ENCODE measurements at regions not wholly inside any gene's neighbourhood (a gene's known extent, or its start where the extent isn't known, plus 50 kb on each side); places are given as distances from the start of the nearest gene placed in this dataset.

GRCh38 chr16:87169509-87169995, 147.6 kb downstream of the C16orf95 start:
- Histone ChIP-seq H4K8ac (ENCODE audit: low read depth, low read length) (no peak overlapping the region), H3K23ac (ENCODE audit: low read length) (no peak overlapping the region), H3K4ac (ENCODE audit: low read depth, low read length) (no peak overlapping the region), H3K79me2 (ENCODE audit: control insufficient read depth, insufficient read depth, low read length) (no peaks in the 10 kb centered on the region), H3K9ac (ENCODE audit: low read length) (no peak overlapping the region), H3K4me2 (ENCODE audit: low read length) (no peak overlapping the region), H3K4me1 (ENCODE audit: control insufficient read depth, low read depth, low read length) (no peaks in the 10 kb centered on the region), H3K27me3 (ENCODE audit: insufficient read depth, low read length, poor library complexity) (no peaks in the 10 kb centered on the region), H2BK5ac (ENCODE audit: low read length) (no peak overlapping the region), H3K18ac (ENCODE audit: low read length) (no peak overlapping the region), H3K36me3 (ENCODE audit: control insufficient read depth, insufficient read depth, low read length) (no peaks in the 10 kb centered on the region), H2BK15ac (replicated peaks; ENCODE audit: low read depth) (no peak overlapping the region), H2AK5ac (ENCODE audit: low read length) (no peak overlapping the region), H4K5ac (ENCODE audit: low read length) (no peak overlapping the region), H3K27ac (ENCODE audit: low read depth, low read length) (no peak overlapping the region), H2BK120ac (ENCODE audit: low read depth, low read length) (no peak overlapping the region), H3K79me1 (ENCODE audit: low read length) (no peaks in the 10 kb centered on the region), H3K56ac (ENCODE audit: low read length) (no peak overlapping the region), H3K4me3 (ENCODE audit: low read length) (no peak overlapping the region)
- WGBS (ENCODE audit: extremely low coverage, insufficient coverage, low lambda C conversion rate) = no CpG with 5 or more reads among the region's 14 CpGs
- DNase-seq = no peak

GRCh38 chr16:87170310-87170709, 146.9 kb downstream of the C16orf95 start:
- Histone ChIP-seq H3K79me1 (ENCODE audit: low read length) (no peaks in the 10 kb centered on the region), H3K27me3 (ENCODE audit: insufficient read depth, low read length, poor library complexity) (no peaks in the 10 kb centered on the region), H2BK15ac (replicated peaks; ENCODE audit: low read depth) (no peak overlapping the region), H3K27ac (ENCODE audit: low read depth, low read length) (no peak overlapping the region), H3K18ac (ENCODE audit: low read length) (no peak overlapping the region), H3K4me2 (ENCODE audit: low read length) (no peak overlapping the region), H2BK120ac (ENCODE audit: low read depth, low read length) (no peak overlapping the region), H4K8ac (ENCODE audit: low read depth, low read length) (no peak overlapping the region), H3K56ac (ENCODE audit: low read length) (no peak overlapping the region), H4K5ac (ENCODE audit: low read length) (no peak overlapping the region), H3K23ac (ENCODE audit: low read length) (no peak overlapping the region), H2AK5ac (ENCODE audit: low read length) (no peak overlapping the region), H3K4me3 (ENCODE audit: low read length) (no peak overlapping the region), H3K4ac (ENCODE audit: low read depth, low read length) (no peak overlapping the region), H3K9ac (ENCODE audit: low read length) (no peak overlapping the region), H3K4me1 (ENCODE audit: control insufficient read depth, low read depth, low read length) (no peaks in the 10 kb centered on the region), H3K36me3 (ENCODE audit: control insufficient read depth, insufficient read depth, low read length) (no peaks in the 10 kb centered on the region), H3K79me2 (ENCODE audit: control insufficient read depth, insufficient read depth, low read length) (no peaks in the 10 kb centered on the region), H2BK5ac (ENCODE audit: low read length) (no peak overlapping the region)
- no CpG with 5 or more reads among the region's 5 CpGs for WGBS (ENCODE audit: extremely low coverage, insufficient coverage, low lambda C conversion rate)
- no peak for DNase-seq

- no CpG with 5 or more reads among the region's 11 CpGs for WGBS (ENCODE audit: extremely low coverage, insufficient coverage, low lambda C conversion rate)
- no peaks in the 10 kb centered on the region for H3K36me3 ChIP-seq (ENCODE audit: control insufficient read depth, insufficient read depth, low read length)
Measured at GRCh38 chr16:87171723-87172122, 145.5 kb downstream of the C16orf95 start.

GRCh38 chr16:87172632-87173031, 144.6 kb downstream of the C16orf95 start:
- Histone ChIP-seq H3K23ac (ENCODE audit: low read length) (no peak overlapping the region), H3K36me3 (ENCODE audit: control insufficient read depth, insufficient read depth, low read length) (no peaks in the 10 kb centered on the region), H3K4me1 (ENCODE audit: control insufficient read depth, low read depth, low read length) (no peaks in the 10 kb centered on the region), H3K79me2 (ENCODE audit: control insufficient read depth, insufficient read depth, low read length) (no peaks in the 10 kb centered on the region), H3K79me1 (ENCODE audit: low read length) (no peaks in the 10 kb centered on the region), H2BK120ac (ENCODE audit: low read depth, low read length) (no peak overlapping the region), H2BK15ac (replicated peaks; ENCODE audit: low read depth) (no peak overlapping the region), H3K4ac (ENCODE audit: low read depth, low read length) (no peak overlapping the region), H4K8ac (ENCODE audit: low read depth, low read length) (no peak overlapping the region), H4K5ac (ENCODE audit: low read length) (no peak overlapping the region), H3K4me3 (ENCODE audit: low read length) (no peak overlapping the region), H3K9ac (ENCODE audit: low read length) (no peak overlapping the region), H3K18ac (ENCODE audit: low read length) (no peak overlapping the region), H2AK5ac (ENCODE audit: low read length) (no peak overlapping the region), H3K27me3 (ENCODE audit: insufficient read depth, low read length, poor library complexity) (no peaks in the 10 kb centered on the region), H3K4me2 (ENCODE audit: low read length) (no peak overlapping the region), H3K56ac (ENCODE audit: low read length) (no peak overlapping the region), H2BK5ac (ENCODE audit: low read length) (no peak overlapping the region), H3K27ac (ENCODE audit: low read depth, low read length) (no peak overlapping the region)
- DNase-seq = peak; percentile 45
- WGBS (ENCODE audit: extremely low coverage, insufficient coverage, low lambda C conversion rate) = no CpG with 5 or more reads among the region's 6 CpGs

More at GRCh38 chr16:87171723-87172122, 145.5 kb downstream of the C16orf95 start:
- no peak overlapping the region for H2BK5ac ChIP-seq (ENCODE audit: low read length)
- no peak overlapping the region for H3K27ac ChIP-seq (ENCODE audit: low read depth, low read length)
- H2BK120ac ChIP-seq (ENCODE audit: low read depth, low read length) = no peak overlapping the region
- H3K23ac ChIP-seq (ENCODE audit: low read length) = no peak overlapping the region
- no peak overlapping the region for H3K18ac ChIP-seq (ENCODE audit: low read length)
- no peak overlapping the region for H4K8ac ChIP-seq (ENCODE audit: low read depth, low read length)
- no peak overlapping the region for H3K4me3 ChIP-seq (ENCODE audit: low read length)
- H3K4me1 ChIP-seq (ENCODE audit: control insufficient read depth, low read depth, low read length) = no peaks in the 10 kb centered on the region
- no peak overlapping the region for H4K5ac ChIP-seq (ENCODE audit: low read length)
- H3K9ac ChIP-seq (ENCODE audit: low read length) = no peak overlapping the region
- H3K27me3 ChIP-seq (ENCODE audit: insufficient read depth, low read length, poor library complexity) = no peaks in the 10 kb centered on the region
- no peak overlapping the region for H2BK15ac ChIP-seq (replicated peaks; ENCODE audit: low read depth)
- H3K79me1 ChIP-seq (ENCODE audit: low read length) = no peaks in the 10 kb centered on the region
- H3K4ac ChIP-seq (ENCODE audit: low read depth, low read length) = no peak overlapping the region
- no peaks in the 10 kb centered on the region for H3K79me2 ChIP-seq (ENCODE audit: control insufficient read depth, insufficient read depth, low read length)
- H3K56ac ChIP-seq (ENCODE audit: low read length) = no peak overlapping the region
- H2AK5ac ChIP-seq (ENCODE audit: low read length) = no peak overlapping the region
- no peak for DNase-seq
- no peak overlapping the region for H3K4me2 ChIP-seq (ENCODE audit: low read length)

GRCh38 chr16:87173294-87173893, 143.8 kb downstream of the C16orf95 start:
- Histone ChIP-seq H3K4me3 (ENCODE audit: low read length) (no peak overlapping the region), H3K9ac (ENCODE audit: low read length) (no peak overlapping the region), H2AK5ac (ENCODE audit: low read length) (no peak overlapping the region), H3K23ac (ENCODE audit: low read length) (no peak overlapping the region), H3K4ac (ENCODE audit: low read depth, low read length) (no peak overlapping the region), H3K27me3 (ENCODE audit: insufficient read depth, low read length, poor library complexity) (no peaks in the 10 kb centered on the region), H3K4me2 (ENCODE audit: low read length) (no peak overlapping the region), H4K5ac (ENCODE audit: low read length) (no peak overlapping the region), H3K36me3 (ENCODE audit: control insufficient read depth, insufficient read depth, low read length) (no peaks in the 10 kb centered on the region), H3K56ac (ENCODE audit: low read length) (no peak overlapping the region), H2BK15ac (replicated peaks; ENCODE audit: low read depth) (no peak overlapping the region), H3K79me1 (ENCODE audit: low read length) (no peaks in the 10 kb centered on the region), H4K8ac (ENCODE audit: low read depth, low read length) (no peak overlapping the region), H3K4me1 (ENCODE audit: control insufficient read depth, low read depth, low read length) (no peaks in the 10 kb centered on the region), H3K79me2 (ENCODE audit: control insufficient read depth, insufficient read depth, low read length) (no peaks in the 10 kb centered on the region), H3K27ac (ENCODE audit: low read depth, low read length) (no peak overlapping the region), H2BK120ac (ENCODE audit: low read depth, low read length) (no peak overlapping the region), H3K18ac (ENCODE audit: low read length) (no peak overlapping the region), H2BK5ac (ENCODE audit: low read length) (no peak overlapping the region)
- WGBS (ENCODE audit: extremely low coverage, insufficient coverage, low lambda C conversion rate) = no CpG with 5 or more reads among the region's 10 CpGs
- DNase-seq = no peak

- whole genome bisulfite sequencing (ENCODE audit: extremely low coverage, insufficient coverage, low lambda C conversion rate) = no CpG with 5 or more reads among the region's 5 CpGs
- H3K56ac ChIP-seq (ENCODE audit: low read length) = no peak overlapping the region
- H3K4me2 ChIP-seq (ENCODE audit: low read length) = no peak overlapping the region
Measured at GRCh38 chr16:87174061-87174460, 143.1 kb downstream of the C16orf95 start.

More at GRCh38 chr16:87174061-87174460, 143.1 kb downstream of the C16orf95 start:
- no peaks in the 10 kb centered on the region for H3K4me1 ChIP-seq (ENCODE audit: control insufficient read depth, low read depth, low read length)
- no peak overlapping the region for H2BK120ac ChIP-seq (ENCODE audit: low read depth, low read length)
- H4K8ac ChIP-seq (ENCODE audit: low read depth, low read length) = no peak overlapping the region
- H2BK15ac ChIP-seq (replicated peaks; ENCODE audit: low read depth) = no peak overlapping the region
- no peak overlapping the region for H4K5ac ChIP-seq (ENCODE audit: low read length)
- H2AK5ac ChIP-seq (ENCODE audit: low read length) = no peak overlapping the region
- no peaks in the 10 kb centered on the region for H3K36me3 ChIP-seq (ENCODE audit: control insufficient read depth, insufficient read depth, low read length)
- H3K79me1 ChIP-seq (ENCODE audit: low read length) = no peaks in the 10 kb centered on the region
- H3K27ac ChIP-seq (ENCODE audit: low read depth, low read length) = no peak overlapping the region
- no peaks in the 10 kb centered on the region for H3K27me3 ChIP-seq (ENCODE audit: insufficient read depth, low read length, poor library complexity)
- H3K23ac ChIP-seq (ENCODE audit: low read length) = no peak overlapping the region
- no peak overlapping the region for H2BK5ac ChIP-seq (ENCODE audit: low read length)
- DNase-seq = no peak
- H3K79me2 ChIP-seq (ENCODE audit: control insufficient read depth, insufficient read depth, low read length) = no peaks in the 10 kb centered on the region
- no peak overlapping the region for H3K18ac ChIP-seq (ENCODE audit: low read length)
- H3K4me3 ChIP-seq (ENCODE audit: low read length) = no peak overlapping the region
- H3K4ac ChIP-seq (ENCODE audit: low read depth, low read length) = no peak overlapping the region
- H3K9ac ChIP-seq (ENCODE audit: low read length) = no peak overlapping the region
